Esophagus squamous epithelium (tissue), 5 donors: ENCODE measurements at regions not wholly inside any gene's neighbourhood (a gene's known extent, or its start where the extent isn't known, plus 50 kb on each side); places are given as distances from the start of the nearest gene placed in this dataset.
A peak's percentile ranks its signal among the peaks of the same experiment; 100 is the strongest.

Experiments
- DNase-seq: peaks from one replicate; lab custom pipeline; 2025; lab: John Stamatoyannopoulos, UW
- H3K27ac ChIP-seq, 4 donors: fragments of 200-600 bp; sonication (generic); one replicate each; pipeline ENCODE4 v1.5.1; 2016 to 2019; ENCODE audit warnings: mild to moderate bottlenecking in 1 of 4
- H3K27me3 ChIP-seq, 4 donors: fragments of 200-600 bp; sonication (generic); 1 replicate in 3 of 4; 2 replicates in 1 of 4; pipeline versions ENCODE4 v1.5.1 to v1.6.0; 2017 to 2021; ENCODE audit warnings: antibody characterized with exemption in 1 of 4
- H3K36me3 ChIP-seq, 3 donors: fragments of 200-600 bp; sonication (generic); one replicate each; pipeline ENCODE4 v1.5.1; 2016 to 2019
- H3K4me1 ChIP-seq, 3 donors: fragments of 200-600 bp; sonication (generic); one replicate each; pipeline ENCODE4 v1.5.1; 2017 to 2019
- H3K4me3 ChIP-seq, 4 donors: fragments of 200-600 bp; sonication (generic); 1 replicate in 3 of 4; 2 replicates in 1 of 4; pipeline ENCODE4 v1.5.1; 2016 to 2019; ENCODE audit warnings: mild to moderate bottlenecking in 2 of 4, moderate library complexity in 1 of 4
- H3K9me3 ChIP-seq, 3 donors: fragments of 200-600 bp; sonication (generic); one replicate each; pipeline ENCODE4 v1.5.1; 2016 to 2019
- CTCF ChIP-seq, 6 experiments: fragments of 450-650 bp in 4 of 6; fragments of 200-600 bp in 2 of 6; sonication (generic) in 2 of 6; IDR thresholded peaks; one replicate each; pipeline ENCODE4 v1.5.1; 2016 to 2019; ENCODE audit warnings: antibody characterized with exemption in 6 of 6, mild to moderate bottlenecking in 4 of 6, moderate library complexity in 4 of 6
- POLR2A ChIP-seq, 4 donors: fragments of 450-650 bp; IDR thresholded peaks; one replicate each; pipeline ENCODE4 v1.6.1; 2017; ENCODE audit warnings: antibody characterized with exemption in 4 of 4, mild to moderate bottlenecking in 4 of 4, moderate library complexity in 3 of 4
- WGBS, 2 donors: methylation state at CpG; one replicate each; pipeline ENCODE4 v1.1.5; 2018; 5-methylcytosine and 5-hydroxymethylcytosine counted together
- intact Hi-C: fragments of 100-400 bp; cut with DNase I; formaldehyde crosslinking; loops from one replicate; pipeline ENCODE4 v1.15.0; 2022
- donor health status: DM: yes; HTN: yes; CAD: no.

GRCh38 chr7:153887749-153888569 is 164.2 kb upstream of the DPP6 start:
- Histone ChIP-seq H3K4me3 (peak overlapping the region in 2 of 4 donors; percentile 5 to 46), H3K9me3 (no peaks in the 10 kb centered on the region), H3K36me3 (no peaks in the 10 kb centered on the region), H3K27me3 (peaks cover 0 to 54% (median 4%) of the 10 kb centered on the region in 4 donors), H3K4me1 (peaks cover 0 to 21% (median 0%) of the 10 kb centered on the region in 3 donors), H3K27ac (no peak overlapping the region)
- DNase-seq: no peak
- 20% methylated on average over 1 of the region's 82 CpGs; no CpG with 5 or more reads in 1 of the 2 donors for WGBS, 2 donors
- intact Hi-C loops: no loop called here
- no peak for TF ChIP-seq CTCF (IDR thresholded peaks at IDR 0.05)
- no peak for TF ChIP-seq POLR2A (IDR thresholded peaks at IDR 0.05)

GRCh38 chr7:153891990-153892389 is 160.2 kb upstream of the DPP6 start:
- H3K4me1 ChIP-seq: peaks cover 0 to 13% (median 0%) of the 10 kb centered on the region in 3 donors
- DNase-seq: no peak
- 71 to 85% methylated on average over 4 to 6 of the region's 6 CpGs for WGBS, 2 donors
- H3K9me3 ChIP-seq: no peaks in the 10 kb centered on the region
- TF ChIP-seq CTCF (IDR thresholded peaks at IDR 0.05) (no peak), POLR2A (IDR thresholded peaks at IDR 0.05) (no peak)
- H3K4me3 ChIP-seq: no peak overlapping the region
- no peak overlapping the region for H3K27ac ChIP-seq
- intact Hi-C loops: no loop called here
- peaks cover 0 to 33% (median 4%) of the 10 kb centered on the region in 4 donors for H3K27me3 ChIP-seq
- H3K36me3 ChIP-seq: no peaks in the 10 kb centered on the region

GRCh38 chr7:153902862-153903261 is 149.3 kb upstream of the DPP6 start:
- Histone ChIP-seq H3K36me3 (no peaks in the 10 kb centered on the region), H3K4me1 (no peaks in the 10 kb centered on the region), H3K27ac (no peak overlapping the region), H3K4me3 (no peak overlapping the region), H3K27me3 (no peaks in the 10 kb centered on the region), H3K9me3 (no peaks in the 10 kb centered on the region)
- WGBS, 2 donors: 48 to 51% methylated on average over 3 of the region's 3 CpGs
- intact Hi-C loops: no loop called here
- no peak for DNase-seq
- TF ChIP-seq CTCF (IDR thresholded peaks at IDR 0.05) (no peak), POLR2A (IDR thresholded peaks at IDR 0.05) (no peak)

GRCh38 chr7:153912211-153912610 is 140.0 kb upstream of the DPP6 start:
- Histone ChIP-seq H3K9me3 (no peaks in the 10 kb centered on the region), H3K36me3 (no peaks in the 10 kb centered on the region), H3K27ac (no peak overlapping the region), H3K4me3 (no peak overlapping the region), H3K4me1 (no peaks in the 10 kb centered on the region), H3K27me3 (no peaks in the 10 kb centered on the region)
- WGBS, 2 donors: 57 to 61% methylated on average over 4 of the region's 4 CpGs
- no peak for DNase-seq
- intact Hi-C loops: no loop called here
- TF ChIP-seq POLR2A (IDR thresholded peaks at IDR 0.05) (no peak), CTCF (IDR thresholded peaks at IDR 0.05) (no peak)

- no peaks in the 10 kb centered on the region for H3K36me3 ChIP-seq
- WGBS, 2 donors: 61 to 69% methylated on average over 3 to 5 of the region's 5 CpGs
- intact Hi-C loops: no loop called here
Measured at GRCh38 chr7:153920126-153920525, 132.1 kb upstream of the DPP6 start.

More at GRCh38 chr7:153920126-153920525, 132.1 kb upstream of the DPP6 start:
- no peak for TF ChIP-seq POLR2A (IDR thresholded peaks at IDR 0.05)
- TF ChIP-seq CTCF (IDR thresholded peaks at IDR 0.05): no peak
- Histone ChIP-seq H3K4me3 (no peak overlapping the region), H3K9me3 (no peaks in the 10 kb centered on the region), H3K27ac (no peak overlapping the region), H3K27me3 (no peaks in the 10 kb centered on the region), H3K4me1 (no peaks in the 10 kb centered on the region)
- DNase-seq: no peak
